Spleen (tissue), 11 donors: ENCODE measurements at regions not wholly inside any gene's neighbourhood (a gene's known extent, or its start where the extent isn't known, plus 50 kb on each side); places are given as distances from the start of the nearest gene placed in this dataset.

Experiments
- DNase-seq: peaks from one replicate; pipeline ENCODE4 v3.0.0-alpha.2; 2020
- H3K27ac ChIP-seq, 8 donors: fragments of 200-600 bp; sonication (generic) in 7 of 8; 1 replicate in 4 of 8; 2 replicates in 4 of 8; pipeline versions ENCODE4 v1.5.0 to v1.8.0; 2016 to 2021; ENCODE audit warnings: inconsistent platforms in 4 of 8, mild to moderate bottlenecking in 4 of 8, moderate library complexity in 1 of 8
- H3K27me3 ChIP-seq, 7 donors: fragments of 200-600 bp; sonication (generic) in 6 of 7; replicated peaks in 1 of 7; 1 replicate in 4 of 7; 2 replicates in 3 of 7; pipeline versions ENCODE4 v1.5.0 to v1.8.0; 2016 to 2021; ENCODE audit warnings: inconsistent platforms in 3 of 7, mild to moderate bottlenecking in 1 of 7
- H3K36me3 ChIP-seq, 6 donors: fragments of 200-600 bp; sonication (generic) in 5 of 6; 1 replicate in 4 of 6; 2 replicates in 2 of 6; pipeline versions ENCODE4 v1.5.0 to v1.8.0; 2016 to 2021; ENCODE audit warnings: inconsistent platforms in 2 of 6
- H3K4me1 ChIP-seq, 6 donors: fragments of 200-600 bp; sonication (generic) in 5 of 6; 1 replicate in 3 of 6; 2 replicates in 3 of 6; pipeline versions ENCODE4 v1.5.0 to v1.8.0; 2016 to 2021; ENCODE audit warnings: inconsistent platforms in 3 of 6
- H3K4me3 ChIP-seq, 8 donors: fragments of 200-600 bp; sonication (generic) in 7 of 8; 1 replicate in 4 of 8; 2 replicates in 4 of 8; pipeline versions ENCODE4 v1.5.0 to v1.8.0; 2016 to 2021; ENCODE audit warnings: inconsistent platforms in 4 of 8, mild to moderate bottlenecking in 4 of 8, moderate library complexity in 2 of 8
- H3K9me3 ChIP-seq, 8 donors: fragments of 200-600 bp; sonication (generic) in 7 of 8; 1 replicate in 4 of 8; 2 replicates in 4 of 8; pipeline versions ENCODE4 v1.5.0 to v1.8.0; 2016 to 2021; ENCODE audit warnings: inconsistent platforms in 4 of 8
- CTCF ChIP-seq, 11 experiments: fragments of 200-600 bp in 7 of 11; fragments of 450-650 bp in 4 of 11; sonication (generic) in 4 of 11; IDR thresholded peaks in 8 of 11; conservative IDR thresholded peaks in 3 of 11; 1 replicate in 7 of 11; 2 replicates in 4 of 11; pipeline versions ENCODE4 v1.4.0 to v1.8.0; 2016 to 2021; ENCODE audit warnings: antibody characterized with exemption in 11 of 11, inconsistent platforms in 4 of 11, mild to moderate bottlenecking in 1 of 11
- POLR2A ChIP-seq, 3 donors: fragments of 450-650 bp; IDR thresholded peaks; one replicate each; pipeline ENCODE4 v1.5.1; 2017; ENCODE audit warnings: antibody characterized with exemption in 3 of 3, mild to moderate bottlenecking in 1 of 3
- POLR2AphosphoS5 ChIP-seq, 3 donors: sonication (generic); formaldehyde crosslinking; IDR thresholded peaks; one replicate each; pipeline ENCODE4 v1.5.1; 2017; ENCODE audit warnings: antibody characterized with exemption in 3 of 3
- WGBS, 5 donors: extraction: QIAGEN DNeasy Blood & Tissue Kit in 3 of 5; methylation state at CpG; one replicate each; pipeline versions ENCODE4 v1.1.5 to v1.1.7; 2013 to 2018; 5-methylcytosine and 5-hydroxymethylcytosine counted together
- intact Hi-C: fragments of 100-400 bp; cut with DNase I; formaldehyde crosslinking; loops from one replicate; pipeline ENCODE4 v1.15.0; 2023; ENCODE audit warnings: low total_unique reads
- donor health status: healthy with polysubstance abuse.
- donor health status: DM: no; HTN: no; CAD: no; lungs with moderate emphysema.
- donor health status: DM: no; HTN: no; CAD: no.
- donor health status: Bipolar disorder and iron deficiency.
- donor health status: healthy.
- donor health status: DM: no; HTN: no; CAD: no.
- donor health status: DM: yes; HTN: yes; CAD: no.

- WGBS, 5 donors, result 33 to 95% (median 74%) methylated on average over 1 of the region's 1 CpG
- Histone ChIP-seq H3K4me1 (no peaks in the 10 kb centered on the region), H3K27ac (no peak overlapping the region), H3K4me3 (no peak overlapping the region), H3K9me3 (peaks cover 0 to 5% (median 0%) of the 10 kb centered on the region in 8 donors), H3K27me3 (peaks cover 0 to 8% (median 0%) of the 10 kb centered on the region in 7 donors), H3K36me3 (no peaks in the 10 kb centered on the region)
- no peak for DNase-seq
- no peak for TF ChIP-seq POLR2A (IDR thresholded peaks at IDR 0.05)
- TF ChIP-seq POLR2AphosphoS5 (IDR thresholded peaks at IDR 0.05), result no peak
- TF ChIP-seq CTCF (IDR thresholded peaks at IDR 0.05 in 8 of 11, conservative IDR thresholded peaks at IDR 0.05 in 3 of 11), result no peak
- intact Hi-C loops, result no loop called here
These were observed 217.6 kb upstream of the FOXQ1 start for GRCh38 chr6:1094306-1094705.

GRCh38 chr6:1091900-1092299, 220.0 kb upstream of the FOXQ1 start:
- no peaks in the 10 kb centered on the region for H3K4me1 ChIP-seq
- H3K36me3 ChIP-seq, result no peaks in the 10 kb centered on the region
- WGBS, 5 donors, result 67 to 76% (median 70%) methylated on average over 3 of the region's 3 CpGs
- no peak overlapping the region for H3K4me3 ChIP-seq
- peaks cover 0 to 8% (median 0%) of the 10 kb centered on the region in 7 donors for H3K27me3 ChIP-seq
- peaks cover 0 to 5% (median 0%) of the 10 kb centered on the region in 8 donors for H3K9me3 ChIP-seq
- intact Hi-C loops, result no loop called here
- H3K27ac ChIP-seq, result no peak overlapping the region
- TF ChIP-seq POLR2A (IDR thresholded peaks at IDR 0.05) (no peak), CTCF (IDR thresholded peaks at IDR 0.05 in 8 of 11, conservative IDR thresholded peaks at IDR 0.05 in 3 of 11) (no peak), POLR2AphosphoS5 (IDR thresholded peaks at IDR 0.05) (no peak)
- DNase-seq, result no peak

- DNase-seq, result no peak
- TF ChIP-seq POLR2A (IDR thresholded peaks at IDR 0.05) (no peak), POLR2AphosphoS5 (IDR thresholded peaks at IDR 0.05) (no peak), CTCF (IDR thresholded peaks at IDR 0.05 in 8 of 11, conservative IDR thresholded peaks at IDR 0.05 in 3 of 11) (no peak)
- Histone ChIP-seq H3K4me3 (no peak overlapping the region), H3K27ac (no peak overlapping the region), H3K36me3 (no peaks in the 10 kb centered on the region), H3K4me1 (no peaks in the 10 kb centered on the region), H3K9me3 (no peaks in the 10 kb centered on the region), H3K27me3 (peaks cover 0 to 11% (median 0%) of the 10 kb centered on the region in 7 donors)
- WGBS, 5 donors, result 72 to 89% (median 85%) methylated on average over 1 of the region's 1 CpG
- intact Hi-C loops, result no loop called here
These were observed 222.0 kb upstream of the FOXQ1 start for GRCh38 chr6:1089859-1090258.

GRCh38 chr6:1088492-1089001, 223.4 kb upstream of the FOXQ1 start:
- H3K36me3 ChIP-seq, result no peaks in the 10 kb centered on the region
- WGBS, 5 donors, result 82 to 91% (median 88%) methylated on average over 5 of the region's 5 CpGs
- peaks cover 0 to 11% (median 0%) of the 10 kb centered on the region in 7 donors for H3K27me3 ChIP-seq
- TF ChIP-seq POLR2AphosphoS5 (IDR thresholded peaks at IDR 0.05), result no peak
- no peak for TF ChIP-seq POLR2A (IDR thresholded peaks at IDR 0.05)
- no peak for TF ChIP-seq CTCF (IDR thresholded peaks at IDR 0.05 in 8 of 11, conservative IDR thresholded peaks at IDR 0.05 in 3 of 11)
- no peak overlapping the region for H3K27ac ChIP-seq
- intact Hi-C loops, result no loop called here
- no peaks in the 10 kb centered on the region for H3K4me1 ChIP-seq
- no peak overlapping the region for H3K4me3 ChIP-seq
- no peak for DNase-seq
- no peaks in the 10 kb centered on the region for H3K9me3 ChIP-seq
